DOHH2 (cell line): ENCODE measurements at regions not wholly inside any gene's neighbourhood (a gene's known extent, or its start where the extent isn't known, plus 50 kb on each side); places are given as distances from the start of the nearest gene placed in this dataset.
"Not testable (repeated sequence)": the region's sequence is repeated elsewhere in the genome, so short reads cannot be mapped to it uniquely, and the experiment has no call there.

ENCODE experiments used
- EZH2phosphoT487 ChIP-seq: fragments of 200-600 bp; sonication (generic); IDR thresholded peaks from 2 replicates; pipeline ENCODE4 v1.6.1; 2017; ENCODE audit warnings: borderline replicate concordance, mild to moderate bottlenecking, antibody characterized with exemption, low read length, moderate library complexity, mixed read lengths
- TF ChIP-seq, protein P1 (sequence below): fragments of 200-600 bp; sonication (generic); IDR thresholded peaks from one replicate; pipeline ENCODE4 v1.5.1; 2014; ENCODE audit warnings: antibody characterized with exemption, mild to moderate bottlenecking, low read depth, low read length; ENCODE audit not compliant: poor library complexity, severe bottlenecking

DNA sequence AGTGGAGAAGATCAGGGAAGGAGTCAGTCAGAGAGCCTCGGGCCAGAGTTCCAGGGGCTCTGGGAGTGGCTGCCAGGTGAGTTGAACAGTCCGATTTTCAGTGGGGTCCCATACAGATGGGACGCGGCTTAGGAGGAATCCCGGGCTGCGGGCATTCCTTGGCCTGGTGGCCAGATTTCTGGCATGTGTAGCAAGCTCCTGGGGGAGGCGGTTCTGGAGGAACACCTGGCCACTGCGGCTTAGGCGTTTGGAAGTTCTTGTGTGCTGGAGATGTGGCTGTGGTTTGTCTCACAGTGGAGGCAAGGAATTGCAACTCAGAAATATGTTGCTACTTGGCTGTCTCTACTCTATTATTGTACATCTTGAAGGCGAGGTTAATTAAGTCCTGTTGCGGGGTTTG, 117.9 kb downstream of the PCDH10 start:
- TF ChIP-seq, protein P1, sequence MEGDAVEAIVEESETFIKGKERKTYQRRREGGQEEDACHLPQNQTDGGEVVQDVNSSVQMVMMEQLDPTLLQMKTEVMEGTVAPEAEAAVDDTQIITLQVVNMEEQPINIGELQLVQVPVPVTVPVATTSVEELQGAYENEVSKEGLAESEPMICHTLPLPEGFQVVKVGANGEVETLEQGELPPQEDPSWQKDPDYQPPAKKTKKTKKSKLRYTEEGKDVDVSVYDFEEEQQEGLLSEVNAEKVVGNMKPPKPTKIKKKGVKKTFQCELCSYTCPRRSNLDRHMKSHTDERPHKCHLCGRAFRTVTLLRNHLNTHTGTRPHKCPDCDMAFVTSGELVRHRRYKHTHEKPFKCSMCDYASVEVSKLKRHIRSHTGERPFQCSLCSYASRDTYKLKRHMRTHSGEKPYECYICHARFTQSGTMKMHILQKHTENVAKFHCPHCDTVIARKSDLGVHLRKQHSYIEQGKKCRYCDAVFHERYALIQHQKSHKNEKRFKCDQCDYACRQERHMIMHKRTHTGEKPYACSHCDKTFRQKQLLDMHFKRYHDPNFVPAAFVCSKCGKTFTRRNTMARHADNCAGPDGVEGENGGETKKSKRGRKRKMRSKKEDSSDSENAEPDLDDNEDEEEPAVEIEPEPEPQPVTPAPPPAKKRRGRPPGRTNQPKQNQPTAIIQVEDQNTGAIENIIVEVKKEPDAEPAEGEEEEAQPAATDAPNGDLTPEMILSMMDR: not testable (repeated sequence)
- TF ChIP-seq EZH2phosphoT487: not testable (repeated sequence)
